ENCODE measurements at regions not wholly inside any gene's neighbourhood (a gene's known extent, or its start where the extent isn't known, plus 50 kb on each side); places are given as distances from the start of the nearest gene placed in this dataset.

DNA sequence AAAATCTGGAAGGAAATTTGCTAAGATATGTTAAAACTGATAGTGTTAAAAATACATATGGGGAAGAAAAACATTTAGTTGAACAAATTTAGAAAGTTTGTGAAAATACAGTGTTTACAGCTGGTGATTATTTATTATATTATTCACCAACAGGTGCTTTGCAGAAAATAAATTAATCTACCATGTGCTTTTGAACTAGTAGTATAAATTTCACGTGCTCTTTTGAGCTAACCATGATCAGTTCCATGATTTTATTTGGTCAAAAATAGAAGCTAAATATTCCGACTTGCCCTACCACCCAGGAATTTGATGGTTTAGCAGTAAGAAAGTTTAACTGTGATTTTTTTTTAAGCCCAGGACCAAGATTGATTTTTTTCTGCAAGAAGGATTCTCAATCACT lies 113.3 kb downstream of the SPRY2 start (continued):
- TF ChIP-seq, protein P1, sequence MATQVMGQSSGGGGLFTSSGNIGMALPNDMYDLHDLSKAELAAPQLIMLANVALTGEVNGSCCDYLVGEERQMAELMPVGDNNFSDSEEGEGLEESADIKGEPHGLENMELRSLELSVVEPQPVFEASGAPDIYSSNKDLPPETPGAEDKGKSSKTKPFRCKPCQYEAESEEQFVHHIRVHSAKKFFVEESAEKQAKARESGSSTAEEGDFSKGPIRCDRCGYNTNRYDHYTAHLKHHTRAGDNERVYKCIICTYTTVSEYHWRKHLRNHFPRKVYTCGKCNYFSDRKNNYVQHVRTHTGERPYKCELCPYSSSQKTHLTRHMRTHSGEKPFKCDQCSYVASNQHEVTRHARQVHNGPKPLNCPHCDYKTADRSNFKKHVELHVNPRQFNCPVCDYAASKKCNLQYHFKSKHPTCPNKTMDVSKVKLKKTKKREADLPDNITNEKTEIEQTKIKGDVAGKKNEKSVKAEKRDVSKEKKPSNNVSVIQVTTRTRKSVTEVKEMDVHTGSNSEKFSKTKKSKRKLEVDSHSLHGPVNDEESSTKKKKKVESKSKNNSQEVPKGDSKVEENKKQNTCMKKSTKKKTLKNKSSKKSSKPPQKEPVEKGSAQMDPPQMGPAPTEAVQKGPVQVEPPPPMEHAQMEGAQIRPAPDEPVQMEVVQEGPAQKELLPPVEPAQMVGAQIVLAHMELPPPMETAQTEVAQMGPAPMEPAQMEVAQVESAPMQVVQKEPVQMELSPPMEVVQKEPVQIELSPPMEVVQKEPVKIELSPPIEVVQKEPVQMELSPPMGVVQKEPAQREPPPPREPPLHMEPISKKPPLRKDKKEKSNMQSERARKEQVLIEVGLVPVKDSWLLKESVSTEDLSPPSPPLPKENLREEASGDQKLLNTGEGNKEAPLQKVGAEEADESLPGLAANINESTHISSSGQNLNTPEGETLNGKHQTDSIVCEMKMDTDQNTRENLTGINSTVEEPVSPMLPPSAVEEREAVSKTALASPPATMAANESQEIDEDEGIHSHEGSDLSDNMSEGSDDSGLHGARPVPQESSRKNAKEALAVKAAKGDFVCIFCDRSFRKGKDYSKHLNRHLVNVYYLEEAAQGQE (IDR thresholded peaks at IDR 0.05; ENCODE audit: low read depth), result no peak
- no peak for TF ChIP-seq EGR1 (IDR thresholded peaks at IDR 0.05; ENCODE audit: low read depth)
- no peak for TF ChIP-seq POLR2AphosphoS5 (IDR thresholded peaks at IDR 0.05; ENCODE audit: low read depth, low read length)
- TF ChIP-seq, protein P2, sequence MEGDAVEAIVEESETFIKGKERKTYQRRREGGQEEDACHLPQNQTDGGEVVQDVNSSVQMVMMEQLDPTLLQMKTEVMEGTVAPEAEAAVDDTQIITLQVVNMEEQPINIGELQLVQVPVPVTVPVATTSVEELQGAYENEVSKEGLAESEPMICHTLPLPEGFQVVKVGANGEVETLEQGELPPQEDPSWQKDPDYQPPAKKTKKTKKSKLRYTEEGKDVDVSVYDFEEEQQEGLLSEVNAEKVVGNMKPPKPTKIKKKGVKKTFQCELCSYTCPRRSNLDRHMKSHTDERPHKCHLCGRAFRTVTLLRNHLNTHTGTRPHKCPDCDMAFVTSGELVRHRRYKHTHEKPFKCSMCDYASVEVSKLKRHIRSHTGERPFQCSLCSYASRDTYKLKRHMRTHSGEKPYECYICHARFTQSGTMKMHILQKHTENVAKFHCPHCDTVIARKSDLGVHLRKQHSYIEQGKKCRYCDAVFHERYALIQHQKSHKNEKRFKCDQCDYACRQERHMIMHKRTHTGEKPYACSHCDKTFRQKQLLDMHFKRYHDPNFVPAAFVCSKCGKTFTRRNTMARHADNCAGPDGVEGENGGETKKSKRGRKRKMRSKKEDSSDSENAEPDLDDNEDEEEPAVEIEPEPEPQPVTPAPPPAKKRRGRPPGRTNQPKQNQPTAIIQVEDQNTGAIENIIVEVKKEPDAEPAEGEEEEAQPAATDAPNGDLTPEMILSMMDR (IDR thresholded peaks at IDR 0.05 in 2 of 3, conservative IDR thresholded peaks at IDR 0.05 in 1 of 3; ENCODE audit: borderline replicate concordance in 1 of 3, insufficient read depth in 1 of 3, low read depth in 2 of 3, low read length in 2 of 3), result no peak
- TF ChIP-seq SIN3A (IDR thresholded peaks at IDR 0.05; ENCODE audit: low read depth), result no peak
- TF ChIP-seq EZH2phosphoT487 (IDR thresholded peaks at IDR 0.05; ENCODE audit: borderline replicate concordance), result no peak
- TF ChIP-seq ZNF274 (IDR thresholded peaks at IDR 0.05; ENCODE audit: low read depth, low read length), result no peak

GRCh38 chr13:80226645-80227044 lies 114.3 kb downstream of the SPRY2 start:
- H3K79me2 ChIP-seq (ENCODE audit: insufficient read depth, low read length), result no peaks in the 10 kb centered on the region
- DNase-seq (ENCODE audit: low read depth, low spot score) (no peak), ATAC-seq (no peak)
- RAD21 ChIA-PET (ENCODE audit: low non-redundant PET in 1 of 2, low total read pairs in 2 of 2, uncharacterized antibody in 2 of 2, unreplicated experiment in 2 of 2), result interaction anchor here in 1 of 2 experiments (0.7 kb wide), 1 partner anchor 290 kb away, joined by 3 read pairs; no protein-coding TSS in a partner anchor
- POLR2A ChIA-PET, result no interaction called here
- no peak overlapping the region for H3K27ac ChIP-seq (ENCODE audit: low read depth, low read length)
- H4K20me1 ChIP-seq (ENCODE audit: insufficient read depth), result no peaks in the 10 kb centered on the region
- no peaks in the 10 kb centered on the region for H3K27me3 ChIP-seq (ENCODE audit: insufficient read depth, low read length)
- no peak overlapping the region for H3K9ac ChIP-seq (ENCODE audit: low read length)
- H3K9me2 ChIP-seq (ENCODE audit: insufficient read depth), result no peaks in the 10 kb centered on the region
- no peak overlapping the region for H3K4me2 ChIP-seq (ENCODE audit: low read length)
- CTCF ChIA-PET, result no interaction called here
- H2AFZ ChIP-seq (ENCODE audit: low read depth, low read length, poor library complexity, severe bottlenecking), result no peak overlapping the region
- no peak overlapping the region for H3K4me3 ChIP-seq (replicated peaks in 1 of 2; ENCODE audit: low read depth in 1 of 2, low read length in 2 of 2)
- H3K4me1 ChIP-seq (ENCODE audit: control insufficient read depth in 1 of 2, insufficient read depth in 2 of 2, low read length in 2 of 2), result no peaks in the 10 kb centered on the region
- H3K9me3 ChIP-seq (ENCODE audit: control insufficient read depth in 1 of 2, insufficient read depth in 1 of 2, low read depth in 1 of 2, low read length in 2 of 2), result no peaks in the 10 kb centered on the region
- no TSS peak for BruUV-seq (replicated peaks)
- no peaks in the 10 kb centered on the region for H3K36me3 ChIP-seq (ENCODE audit: control insufficient read depth in 1 of 2, insufficient read depth in 2 of 2, low read length in 2 of 2)
- intact Hi-C loops (cut with micrococcal nuclease), result no loop called here
- TF ChIP-seq, protein P1 (IDR thresholded peaks at IDR 0.05; ENCODE audit: low read depth), result no peak
- no peak for TF ChIP-seq ZNF274 (IDR thresholded peaks at IDR 0.05; ENCODE audit: low read depth, low read length)
- no peak for TF ChIP-seq YY1 (IDR thresholded peaks at IDR 0.05; ENCODE audit: extremely low read depth, insufficient replicate concordance, low read depth, low read length)
- TF ChIP-seq EGR1 (IDR thresholded peaks at IDR 0.05; ENCODE audit: low read depth), result no peak
- no peak for TF ChIP-seq ZFX (IDR thresholded peaks at IDR 0.05)
- no peak for TF ChIP-seq CEBPB (IDR thresholded peaks at IDR 0.05; ENCODE audit: low read depth)
- TF ChIP-seq, protein P2 (IDR thresholded peaks at IDR 0.05 in 2 of 3, conservative IDR thresholded peaks at IDR 0.05 in 1 of 3; ENCODE audit: borderline replicate concordance in 1 of 3, insufficient read depth in 1 of 3, low read depth in 2 of 3, low read length in 2 of 3), result no peak
- no peak for TF ChIP-seq TCF7L2 (IDR thresholded peaks at IDR 0.05; ENCODE audit: borderline replicate concordance, extremely low read depth, insufficient read depth, insufficient read length)
- no peak for TF ChIP-seq EZH2phosphoT487 (IDR thresholded peaks at IDR 0.05; ENCODE audit: borderline replicate concordance)
